MM.1S (cell line): ENCODE measurements at regions not wholly inside any gene's neighbourhood (a gene's known extent, or its start where the extent isn't known, plus 50 kb on each side); places are given as distances from the start of the nearest gene placed in this dataset.

Source experiments
- DNase-seq: peaks from one replicate; pipeline ENCODE4 v3.0.0-alpha.2; 2015
- H2AFZ ChIP-seq: fragments of 300-600 bp; sonication (generic); 2 replicates; pipeline ENCODE4 v1.6.0; 2016; ENCODE audit warnings: antibody characterized with exemption, low read length
- H3F3A ChIP-seq: fragments of 300-600 bp; sonication (generic); 2 replicates; pipeline ENCODE4 v1.6.1; 2016; ENCODE audit warnings: mild to moderate bottlenecking, antibody characterized with exemption, low read length, moderate library complexity, mixed read lengths; ENCODE audit not compliant: insufficient read depth
- H3K27ac ChIP-seq: fragments of 300-600 bp; sonication (generic); 2 replicates; pipeline ENCODE4 v1.5.1; 2016; ENCODE audit warnings: mild to moderate bottlenecking, low read length
- H3K27me3 ChIP-seq: fragments of 300-600 bp; sonication (generic); replicated peaks from 2 replicates; pipeline ENCODE4 v1.6.0; 2016; ENCODE audit warnings: low read length; ENCODE audit not compliant: insufficient read depth
- H3K36me3 ChIP-seq: fragments of 300-600 bp; sonication (generic); replicated peaks from 2 replicates; pipeline ENCODE4 v1.6.1; 2016; ENCODE audit warnings: mild to moderate bottlenecking, low read length, mixed read lengths; ENCODE audit not compliant: insufficient read depth
- H3K4me1 ChIP-seq: fragments of 300-600 bp; sonication (generic); 2 replicates; pipeline ENCODE4 v1.6.1; 2016; ENCODE audit warnings: low read length, mixed read lengths
- H3K4me2 ChIP-seq: fragments of 300-600 bp; sonication (generic); 2 replicates; pipeline ENCODE4 v1.6.0; 2016; ENCODE audit warnings: low read depth, low read length
- H3K4me3 ChIP-seq: fragments of 300-600 bp; sonication (generic); 2 replicates; pipeline ENCODE4 v1.5.1; 2016; ENCODE audit warnings: low read length, mixed read lengths
- H3K79me2 ChIP-seq: fragments of 300-600 bp; sonication (generic); 2 replicates; pipeline ENCODE4 v1.6.1; 2016; ENCODE audit warnings: mixed run types, low read length, mixed read lengths
- H3K9ac ChIP-seq: fragments of 300-600 bp; sonication (generic); 2 replicates; pipeline ENCODE4 v1.6.1; 2016; ENCODE audit warnings: low read length, mixed read lengths
- H3K9me2 ChIP-seq: fragments of 300-600 bp; sonication (generic); replicated peaks from 2 replicates; pipeline ENCODE4 v1.6.1; 2016; ENCODE audit warnings: mild to moderate bottlenecking, low read length, mixed read lengths; ENCODE audit not compliant: insufficient read depth
- H3K9me3 ChIP-seq: fragments of 300-600 bp; sonication (generic); replicated peaks from 2 replicates; pipeline ENCODE4 v1.6.1; 2016; ENCODE audit warnings: mild to moderate bottlenecking, low read length, mixed read lengths; ENCODE audit not compliant: insufficient read depth
- H4K20me1 ChIP-seq: fragments of 300-600 bp; sonication (generic); 2 replicates; pipeline ENCODE4 v1.6.1; 2016; ENCODE audit warnings: mild to moderate bottlenecking, low read length, moderate library complexity, mixed read lengths; ENCODE audit not compliant: insufficient read depth
- CTCF ChIP-seq: fragments of 300-600 bp; sonication (generic); IDR thresholded peaks from 2 replicates; pipeline ENCODE4 v1.5.1; 2016; ENCODE audit warnings: antibody characterized with exemption, low read length, mixed read lengths
- EZH2 ChIP-seq: fragments of 300-600 bp; sonication (generic); optimal IDR thresholded peaks from 2 replicates; pipeline ENCODE3; 2017; ENCODE audit warnings: low read depth, mild to moderate bottlenecking, antibody characterized with exemption, low read length, mixed read lengths
- EZH2phosphoT487 ChIP-seq: fragments of 300-600 bp; sonication (generic); IDR thresholded peaks from 2 replicates; pipeline ENCODE4 v1.6.1; 2018; ENCODE audit warnings: antibody characterized with exemption, low read length

- Histone ChIP-seq H4K20me1 (no peaks in the 10 kb centered on the region), H3K27ac (no peak overlapping the region), H3K36me3 (no peaks in the 10 kb centered on the region), H3K9me2 (no peaks in the 10 kb centered on the region), H3K4me2 (no peak overlapping the region), H3K79me2 (no peaks in the 10 kb centered on the region), H3K9ac (no peak overlapping the region), H2AFZ (no peak overlapping the region), H3K4me3 (no peak overlapping the region), H3K9me3 (no peaks in the 10 kb centered on the region), H3F3A (no peaks in the 10 kb centered on the region), H3K4me1 (no peaks in the 10 kb centered on the region), H3K27me3 (no peaks in the 10 kb centered on the region)
- no peak for DNase-seq
- no peak for TF ChIP-seq EZH2phosphoT487
- TF ChIP-seq EZH2 = no peak
Observed at GRCh38 chr20:40234593-40234992, 454.4 kb downstream of the MAFB start.

- no peak overlapping the region for H3K4me2 ChIP-seq
- H3K4me1 ChIP-seq = no peaks in the 10 kb centered on the region
- no peak for DNase-seq
- no peaks in the 10 kb centered on the region for H3K36me3 ChIP-seq
- no peak overlapping the region for H3K9ac ChIP-seq
- H3K27me3 ChIP-seq = no peaks in the 10 kb centered on the region
- no peaks in the 10 kb centered on the region for H3F3A ChIP-seq
- H3K9me2 ChIP-seq = no peaks in the 10 kb centered on the region
- TF ChIP-seq EZH2phosphoT487 = no peak
- TF ChIP-seq CTCF = no peak
- no peak for TF ChIP-seq EZH2
- no peaks in the 10 kb centered on the region for H3K79me2 ChIP-seq
- no peak overlapping the region for H3K27ac ChIP-seq
- H2AFZ ChIP-seq = no peak overlapping the region
- H3K4me3 ChIP-seq = no peak overlapping the region
- no peaks in the 10 kb centered on the region for H3K9me3 ChIP-seq
- no peaks in the 10 kb centered on the region for H4K20me1 ChIP-seq
Observed at GRCh38 chr20:40233406-40233805, 455.6 kb downstream of the MAFB start.

GRCh38 chr20:40232756-40233155 is 456.3 kb downstream of the MAFB start:
- no peak for TF ChIP-seq CTCF
- Histone ChIP-seq H3K79me2 (no peaks in the 10 kb centered on the region), H3F3A (no peaks in the 10 kb centered on the region), H3K27ac (no peak overlapping the region), H3K36me3 (no peaks in the 10 kb centered on the region), H3K4me3 (no peak overlapping the region), H3K27me3 (no peaks in the 10 kb centered on the region), H3K4me2 (no peak overlapping the region), H3K4me1 (no peaks in the 10 kb centered on the region), H4K20me1 (no peaks in the 10 kb centered on the region), H2AFZ (no peak overlapping the region), H3K9me2 (no peaks in the 10 kb centered on the region), H3K9ac (no peak overlapping the region), H3K9me3 (no peaks in the 10 kb centered on the region)
- DNase-seq = no peak

GRCh38 chr20:40232273-40232672 is 456.8 kb downstream of the MAFB start:
- H3K79me2 ChIP-seq = no peaks in the 10 kb centered on the region
- no peaks in the 10 kb centered on the region for H3K9me3 ChIP-seq
- H3K27ac ChIP-seq = no peak overlapping the region
- H3K4me3 ChIP-seq = no peak overlapping the region
- H3K9me2 ChIP-seq = no peaks in the 10 kb centered on the region
- H2AFZ ChIP-seq = no peak overlapping the region
- no peak for DNase-seq
- H4K20me1 ChIP-seq = no peaks in the 10 kb centered on the region
- no peaks in the 10 kb centered on the region for H3K36me3 ChIP-seq
- no peak overlapping the region for H3K9ac ChIP-seq
- H3F3A ChIP-seq = no peaks in the 10 kb centered on the region
- no peaks in the 10 kb centered on the region for H3K4me1 ChIP-seq
- TF ChIP-seq EZH2 (no peak), CTCF (no peak), EZH2phosphoT487 (no peak)
- H3K4me2 ChIP-seq = no peak overlapping the region
- no peaks in the 10 kb centered on the region for H3K27me3 ChIP-seq
